H9 (cell line): ENCODE measurements at regions not wholly inside any gene's neighbourhood (a gene's known extent, or its start where the extent isn't known, plus 50 kb on each side); places are given as distances from the start of the nearest gene placed in this dataset.
A peak's percentile ranks its signal among the peaks of the same experiment; 100 is the strongest.

Source experiments
- DNase-seq: peaks from one replicate; pipeline ENCODE4 v3.0.0-alpha.2; 2017
- H2AFZ ChIP-seq: one replicate; pipeline ENCODE4 v1.6.1; 2013; ENCODE audit warnings: mild to moderate bottlenecking, low read length, control low read depth, moderate library complexity
- H2AK5ac ChIP-seq: 2 replicates; pipeline ENCODE4 v1.6.1; 2013; ENCODE audit warnings: low read length, control low read depth, mixed read lengths; ENCODE audit not compliant: insufficient read length
- H2BK120ac ChIP-seq: one replicate; pipeline ENCODE4 v1.6.1; 2013; ENCODE audit warnings: low read depth, mild to moderate bottlenecking, low read length, control low read depth, inconsistent platforms; ENCODE audit not compliant: poor library complexity, severe bottlenecking
- H2BK12ac ChIP-seq: 2 replicates; pipeline ENCODE4 v1.6.1; 2013; ENCODE audit warnings: low read length, control low read depth, mixed read lengths, low read depth; ENCODE audit not compliant: insufficient read length
- H2BK15ac ChIP-seq: 2 replicates; pipeline ENCODE4 v1.6.1; 2013; ENCODE audit warnings: low read depth, low read length, control low read depth
- H2BK20ac ChIP-seq: one replicate; pipeline ENCODE4 v1.6.1; 2013; ENCODE audit warnings: low read depth, mild to moderate bottlenecking, low read length, control low read depth, inconsistent platforms; ENCODE audit not compliant: poor library complexity, severe bottlenecking
- H2BK5ac ChIP-seq: 2 replicates; pipeline ENCODE4 v1.6.1; 2013; ENCODE audit warnings: low read length, control low read depth, mixed read lengths; ENCODE audit not compliant: insufficient read length
- H3K14ac ChIP-seq: 2 replicates; pipeline ENCODE4 v1.6.1; 2013; ENCODE audit warnings: low read length, control low read depth; ENCODE audit not compliant: insufficient read depth
- H3K18ac ChIP-seq: 2 replicates; pipeline ENCODE4 v1.6.1; 2013; ENCODE audit warnings: low read depth, mild to moderate bottlenecking, mixed read lengths, low read length, control low read depth; ENCODE audit not compliant: insufficient read length
- H3K23ac ChIP-seq: 2 replicates; pipeline ENCODE4 v1.6.1; 2013; ENCODE audit warnings: low read length, control low read depth, mixed read lengths, low read depth; ENCODE audit not compliant: insufficient read length
- H3K23me2 ChIP-seq: 2 replicates; pipeline ENCODE4 v1.6.1; 2013; ENCODE audit warnings: low read depth, mild to moderate bottlenecking, mixed read lengths, low read length, control low read depth; ENCODE audit not compliant: insufficient read length, poor library complexity, severe bottlenecking
- H3K27ac ChIP-seq: 2 replicates; pipeline ENCODE4 v1.5.1; 2013; ENCODE audit warnings: low read length, control low read depth, mixed read lengths, low read depth; ENCODE audit not compliant: insufficient read length
- H3K27me3 ChIP-seq: 2 replicates; pipeline ENCODE4 v1.6.1; 2013; ENCODE audit warnings: low read length, control low read depth, inconsistent platforms; ENCODE audit not compliant: insufficient read depth
- H3K4ac ChIP-seq: 2 replicates; pipeline ENCODE4 v1.6.1; 2013; ENCODE audit warnings: low read depth, mild to moderate bottlenecking, control low read depth, inconsistent platforms, low read length, moderate library complexity
- H3K4me1 ChIP-seq: 2 replicates; pipeline ENCODE4 v1.6.1; 2013; ENCODE audit warnings: low read length, control low read depth, inconsistent platforms; ENCODE audit not compliant: insufficient read depth
- H3K4me2 ChIP-seq: 2 replicates; pipeline ENCODE4 v1.6.1; 2013; ENCODE audit warnings: low read length, control low read depth, mixed read lengths; ENCODE audit not compliant: insufficient read length, insufficient read depth
- H3K56ac ChIP-seq: 2 replicates; pipeline ENCODE4 v1.6.1; 2013; ENCODE audit warnings: low read depth, mild to moderate bottlenecking, mixed read lengths, low read length, control low read depth; ENCODE audit not compliant: insufficient read length
- H3K79me1 ChIP-seq: 2 replicates; pipeline ENCODE4 v1.6.1; 2013; ENCODE audit warnings: low read depth, mild to moderate bottlenecking, moderate library complexity, low read length, control low read depth, inconsistent platforms; ENCODE audit not compliant: insufficient read depth, poor library complexity, severe bottlenecking
- H3K79me2 ChIP-seq: 2 replicates; pipeline ENCODE4 v1.6.1; 2013; ENCODE audit warnings: low read length, control low read depth, inconsistent platforms; ENCODE audit not compliant: insufficient read depth
- H3K9ac ChIP-seq: 2 replicates; pipeline ENCODE4 v1.6.1; 2013; ENCODE audit warnings: low read length, control low read depth, mixed read lengths; ENCODE audit not compliant: insufficient read length; ENCODE audit errors: extremely low read depth
- H3K9me3 ChIP-seq: one replicate; pipeline ENCODE4 v1.6.1; 2013; ENCODE audit warnings: low read depth, low read length, inconsistent platforms; ENCODE audit not compliant: control insufficient read depth
- H3T11ph ChIP-seq: one replicate; pipeline ENCODE4 v1.6.1; 2013; ENCODE audit warnings: mild to moderate bottlenecking, low read length, control low read depth, inconsistent platforms
- H4K20me1 ChIP-seq: one replicate; pipeline ENCODE4 v1.6.1; 2013; ENCODE audit not compliant: control insufficient read depth, insufficient read length, insufficient read depth
- H4K5ac ChIP-seq: 2 replicates; pipeline ENCODE4 v1.6.1; 2013; ENCODE audit warnings: low read depth, mild to moderate bottlenecking, mixed read lengths, low read length, control low read depth; ENCODE audit not compliant: insufficient read length
- H4K8ac ChIP-seq: replicated peaks from 2 replicates; pipeline ENCODE4 v1.6.1; 2013; ENCODE audit warnings: low read length, control low read depth, mixed read lengths, low read depth; ENCODE audit not compliant: insufficient read length
- H4K91ac ChIP-seq: 2 replicates; pipeline ENCODE4 v1.6.1; 2013; ENCODE audit warnings: low read depth, mild to moderate bottlenecking, moderate library complexity, mixed read lengths, low read length, control low read depth; ENCODE audit not compliant: insufficient read length
- H3K27ac Mint-ChIP-seq, 3 experiments: 2 replicates in 2 of 3; 3 replicates in 1 of 3; pipeline ENCODE4 v1.8.0; 2020 to 2021; ENCODE audit warnings: mixed read lengths in 3 of 3, mild to moderate bottlenecking in 1 of 3, moderate library complexity in 1 of 3
- H3K27me3 Mint-ChIP-seq: 2 replicates; pipeline ENCODE4 v1.8.0; 2021; ENCODE audit warnings: low read depth, mild to moderate bottlenecking, moderate library complexity, mixed read lengths
- H3K36me3 Mint-ChIP-seq, 3 experiments: 2 replicates in 2 of 3; 3 replicates in 1 of 3; pipeline ENCODE4 v1.8.0; 2020 to 2021; ENCODE audit warnings: low read depth in 3 of 3, mixed read lengths in 3 of 3; ENCODE audit not compliant: insufficient read depth in 1 of 3
- H3K4me1 Mint-ChIP-seq, 2 experiments: 2 replicates each; pipeline ENCODE4 v1.8.0; 2020; ENCODE audit warnings: mixed read lengths in 2 of 2
- H3K4me3 Mint-ChIP-seq, 2 experiments: 2 replicates in 1 of 2; 3 replicates in 1 of 2; pipeline ENCODE4 v1.8.0; 2020 to 2021; ENCODE audit warnings: mild to moderate bottlenecking in 2 of 2, mixed read lengths in 2 of 2, moderate library complexity in 1 of 2
- H3K9me3 Mint-ChIP-seq, 2 experiments: 2 replicates in 1 of 2; 3 replicates in 1 of 2; pipeline ENCODE4 v1.8.0; 2020; ENCODE audit warnings: mild to moderate bottlenecking in 2 of 2, mixed read lengths in 2 of 2, moderate library complexity in 1 of 2
- CTCF ChIP-seq: fragments of 200-600 bp; sonication (generic); conservative IDR thresholded peaks from 3 replicates; pipeline ENCODE4 v1.8.0; 2021; ENCODE audit warnings: antibody characterized with exemption, mild to moderate bottlenecking
- WGBS: extraction: QIAGEN DNeasy Blood & Tissue Kit; methylation state at CpG from one replicate; pipeline ENCODE4 v1.1.7; 2013; ENCODE audit warnings: missing lambda C conversion rate, low lambda C conversion rate, mixed read lengths; ENCODE audit not compliant: insufficient read length; ENCODE audit errors: extremely low coverage; 5-methylcytosine and 5-hydroxymethylcytosine counted together

GRCh38 chr13:61002686-61003085 is 413.0 kb downstream of the PCDH20 start:
- Histone ChIP-seq H2AK5ac (no peak overlapping the region), H2BK20ac (no peak overlapping the region), H4K91ac (no peak overlapping the region), H3K9ac (no peak overlapping the region), H3K27ac (no peak overlapping the region), H3K4ac (no peak overlapping the region), H4K5ac (no peak overlapping the region), H3T11ph (no peak overlapping the region), H2AFZ (no peak overlapping the region), H3K27me3 (no peaks in the 10 kb centered on the region), H3K4me1 (no peaks in the 10 kb centered on the region), H2BK120ac (no peak overlapping the region), H3K14ac (no peak overlapping the region), H2BK5ac (no peak overlapping the region), H3K23ac (no peak overlapping the region), H3K18ac (no peak overlapping the region), H3K23me2 (no peaks in the 10 kb centered on the region), H3K9me3 (no peaks in the 10 kb centered on the region), H4K8ac (no peak overlapping the region), H2BK15ac (no peak overlapping the region), H3K79me2 (no peaks in the 10 kb centered on the region), H3K56ac (no peak overlapping the region), H3K79me1 (no peaks in the 10 kb centered on the region), H2BK12ac (no peak overlapping the region), H3K4me2 (no peak overlapping the region), H4K20me1 (no peaks in the 10 kb centered on the region)
- H3K27me3 Mint-ChIP-seq = no peaks in the 10 kb centered on the region; the same call in 1 of the 2 replicates
- H3K4me1 Mint-ChIP-seq = peaks cover 11 to 14% of the 10 kb centered on the region in 2 experiments; a peak in 3 of 4 replicates
- peaks cover 14 to 20% (median 15%) of the 10 kb centered on the region in 3 experiments for H3K36me3 Mint-ChIP-seq
- peak; percentile 17; the same call in 1 of the 3 replicates for TF ChIP-seq CTCF
- WGBS = no CpG with 5 or more reads among the region's 1 CpG
- peaks cover 18 to 27% of the 10 kb centered on the region in 2 experiments for H3K9me3 Mint-ChIP-seq
- H3K4me3 Mint-ChIP-seq = no peak overlapping the region
- H3K27ac Mint-ChIP-seq = no peak overlapping the region
- no peak for DNase-seq
